PC-3 (cell line): ENCODE measurements at regions not wholly inside any gene's neighbourhood (a gene's known extent, or its start where the extent isn't known, plus 50 kb on each side); places are given as distances from the start of the nearest gene placed in this dataset.
A peak's percentile ranks its signal among the peaks of the same experiment; 100 is the strongest.

ENCODE experiments used
- ATAC-seq: fragments of 200-7000 bp; cut with Tn5 transposase; 2 replicates; pipeline ENCODE4 v1.9.1; 2020; ENCODE audit warnings: mild to moderate bottlenecking, moderate library complexity
- BruUV-seq: library from RNA; stranded (reverse); fragments of 400-500 nt; replicated peaks from 2 replicates; lab custom pipeline; 2021; lab: Mats Ljungman, UMichigan
- CTCF ChIA-PET: fragments of 300-600 bp; sonication (Branson Sonifier 250); formaldehyde crosslinking; loops from one replicate; lab custom pipeline; 2022; ENCODE audit warnings: antibody characterized with exemption; lab: Charles Lee
- POLR2A ChIA-PET: fragments of 300-600 bp; sonication (Branson Sonifier 250); formaldehyde crosslinking; loops from one replicate; lab custom pipeline; 2022; ENCODE audit warnings: antibody characterized with exemption; ENCODE audit not compliant: unreplicated experiment; lab: Charles Lee
- DNase-seq: peaks from one replicate; pipeline ENCODE4 v3.0.0-alpha.2; 2015
- H2AFZ ChIP-seq: fragments of 300-600 bp; sonication (generic); 2 replicates; pipeline ENCODE4 v1.6.0; 2016; ENCODE audit warnings: antibody characterized with exemption, low read length
- H3F3A ChIP-seq: fragments of 300-600 bp; sonication (generic); one replicate; pipeline ENCODE4 v1.6.0; 2017; ENCODE audit warnings: antibody characterized with exemption, low read length, control low read depth, mild to moderate bottlenecking; ENCODE audit not compliant: unreplicated experiment
- H3K27ac ChIP-seq: fragments of 300-600 bp; sonication (generic); 2 replicates; pipeline ENCODE4 v1.5.1; 2016; ENCODE audit warnings: mild to moderate bottlenecking, low read length
- H3K27me3 ChIP-seq: fragments of 300-600 bp; sonication (generic); 2 replicates; pipeline ENCODE4 v1.6.1; 2016; ENCODE audit warnings: low read length, mixed read lengths
- H3K36me3 ChIP-seq: fragments of 300-600 bp; sonication (generic); 2 replicates; pipeline ENCODE4 v1.6.1; 2016; ENCODE audit warnings: low read depth, mixed run types, low read length, mixed read lengths
- H3K4me1 ChIP-seq: fragments of 300-600 bp; sonication (generic); 2 replicates; pipeline ENCODE4 v1.5.1; 2016; ENCODE audit warnings: low read length; ENCODE audit not compliant: insufficient read depth
- H3K4me2 ChIP-seq: fragments of 300-600 bp; sonication (generic); 2 replicates; pipeline ENCODE4 v1.6.0; 2016; ENCODE audit warnings: low read length
- H3K4me3 ChIP-seq: fragments of 300-600 bp; sonication (generic); 2 replicates; pipeline ENCODE4 v1.5.1; 2016; ENCODE audit warnings: mild to moderate bottlenecking, low read length, mixed read lengths
- H3K79me2 ChIP-seq: fragments of 300-600 bp; sonication (generic); 2 replicates; pipeline ENCODE4 v1.6.1; 2017; ENCODE audit warnings: low read length, mixed read lengths
- H3K9ac ChIP-seq: fragments of 300-600 bp; sonication (generic); 2 replicates; pipeline ENCODE4 v1.6.0; 2016; ENCODE audit warnings: mild to moderate bottlenecking, low read length
- H3K9me2 ChIP-seq: fragments of 300-600 bp; sonication (generic); replicated peaks from 2 replicates; pipeline ENCODE4 v1.6.1; 2016; ENCODE audit warnings: mixed run types, low read length, mixed read lengths
- H3K9me3 ChIP-seq: fragments of 300-600 bp; sonication (generic); 2 replicates; pipeline ENCODE4 v1.6.1; 2016; ENCODE audit warnings: low read length, mixed read lengths
- H4K20me1 ChIP-seq: fragments of 300-600 bp; sonication (generic); 2 replicates; pipeline ENCODE4 v1.6.1; 2016; ENCODE audit warnings: low read length, mixed read lengths
- EZH2 ChIP-seq: fragments of 300-600 bp; sonication (generic); IDR thresholded peaks from one replicate; pipeline ENCODE4 v1.6.1; 2017; ENCODE audit warnings: antibody characterized with exemption, mild to moderate bottlenecking, low read length; ENCODE audit not compliant: unreplicated experiment
- EZH2phosphoT487 ChIP-seq: fragments of 300-600 bp; sonication (generic); IDR thresholded peaks from 2 replicates; pipeline ENCODE4 v1.6.1; 2018; ENCODE audit warnings: mild to moderate bottlenecking, antibody characterized with exemption, low read length, borderline replicate concordance
- intact Hi-C: fragments of 100-400 bp; cut with micrococcal nuclease; formaldehyde crosslinking; loops from 2 replicates; pipeline ENCODE4 v1.9.0; 2023
- TF ChIP-seq, protein P1 (sequence below): fragments of 300-600 bp; sonication (generic); conservative IDR thresholded peaks from 2 replicates; pipeline ENCODE4 v1.5.1; 2017; ENCODE audit warnings: antibody characterized with exemption, low read depth, mild to moderate bottlenecking, low read length

DNA sequence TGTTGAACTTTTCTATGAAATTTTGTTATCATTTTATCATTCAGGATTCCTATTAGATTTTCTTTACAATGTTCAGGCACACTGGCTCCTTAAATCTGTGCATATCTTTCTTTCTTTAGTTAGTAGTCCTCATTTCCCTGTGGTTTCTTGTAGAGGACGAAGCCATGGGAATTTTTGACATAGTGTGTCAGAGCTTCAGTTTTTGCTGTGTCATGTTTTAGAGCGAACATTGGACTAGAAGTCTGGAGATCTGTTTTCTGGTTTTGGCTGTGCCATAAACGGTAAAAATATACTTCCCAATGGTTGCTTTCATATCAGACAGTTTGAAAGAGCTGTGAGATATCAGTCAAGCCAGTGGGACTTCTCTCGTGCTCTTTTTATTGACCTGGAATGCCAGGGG lies 105.2 kb downstream of the CHCHD4 start:
- Histone ChIP-seq H3K4me2 (no peak overlapping the region), H3K9me3 (0 out of 2 replicates have a peak, but pooled peaks cover 3% of the 10 kb centered on the region), H3K9ac (no peak overlapping the region), H3K27me3 (no peaks in the 10 kb centered on the region), H3K4me3 (no peak overlapping the region), H3K36me3 (no peaks in the 10 kb centered on the region), H3K27ac (no peak overlapping the region), H4K20me1 (no peaks in the 10 kb centered on the region), H3K79me2 (no peaks in the 10 kb centered on the region), H3F3A (no peaks in the 10 kb centered on the region), H3K9me2 (no peaks in the 10 kb centered on the region), H3K4me1 (peaks cover 4% of the 10 kb centered on the region; the same call in 1 of the 2 replicates), H2AFZ (peak overlapping the region; percentile 28; the same call in 1 of the 2 replicates)
- BruUV-seq, result no TSS peak
- no peak for DNase-seq
- intact Hi-C loops, result no loop called here
- TF ChIP-seq EZH2phosphoT487, result no peak
- TF ChIP-seq EZH2, result no peak
- TF ChIP-seq, protein P1, sequence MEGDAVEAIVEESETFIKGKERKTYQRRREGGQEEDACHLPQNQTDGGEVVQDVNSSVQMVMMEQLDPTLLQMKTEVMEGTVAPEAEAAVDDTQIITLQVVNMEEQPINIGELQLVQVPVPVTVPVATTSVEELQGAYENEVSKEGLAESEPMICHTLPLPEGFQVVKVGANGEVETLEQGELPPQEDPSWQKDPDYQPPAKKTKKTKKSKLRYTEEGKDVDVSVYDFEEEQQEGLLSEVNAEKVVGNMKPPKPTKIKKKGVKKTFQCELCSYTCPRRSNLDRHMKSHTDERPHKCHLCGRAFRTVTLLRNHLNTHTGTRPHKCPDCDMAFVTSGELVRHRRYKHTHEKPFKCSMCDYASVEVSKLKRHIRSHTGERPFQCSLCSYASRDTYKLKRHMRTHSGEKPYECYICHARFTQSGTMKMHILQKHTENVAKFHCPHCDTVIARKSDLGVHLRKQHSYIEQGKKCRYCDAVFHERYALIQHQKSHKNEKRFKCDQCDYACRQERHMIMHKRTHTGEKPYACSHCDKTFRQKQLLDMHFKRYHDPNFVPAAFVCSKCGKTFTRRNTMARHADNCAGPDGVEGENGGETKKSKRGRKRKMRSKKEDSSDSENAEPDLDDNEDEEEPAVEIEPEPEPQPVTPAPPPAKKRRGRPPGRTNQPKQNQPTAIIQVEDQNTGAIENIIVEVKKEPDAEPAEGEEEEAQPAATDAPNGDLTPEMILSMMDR, result no peak
- CTCF ChIA-PET, result no interaction called here
- no peak for ATAC-seq
- POLR2A ChIA-PET, result no interaction called here

- H3K9me3 ChIP-seq, result no peaks in the 10 kb centered on the region
- POLR2A ChIA-PET, result no interaction called here
- BruUV-seq, result no TSS peak
- no peak overlapping the region for H3K4me2 ChIP-seq
- CTCF ChIA-PET, result no interaction called here
- H3K79me2 ChIP-seq, result no peaks in the 10 kb centered on the region
- no peaks in the 10 kb centered on the region for H4K20me1 ChIP-seq
- peaks cover 4% of the 10 kb centered on the region; the same call in 1 of the 2 replicates for H3K4me1 ChIP-seq
- no peak overlapping the region for H3K9ac ChIP-seq
- H3F3A ChIP-seq, result no peaks in the 10 kb centered on the region
- no peak overlapping the region for H3K27ac ChIP-seq
- DNase-seq, result peak; percentile 42
- peak; percentile 22 for ATAC-seq
- H3K4me3 ChIP-seq, result no peak overlapping the region
- peak overlapping the region; percentile 36; the same call in 1 of the 2 replicates for H2AFZ ChIP-seq
- intact Hi-C loops, result no loop called here
- H3K27me3 ChIP-seq, result no peaks in the 10 kb centered on the region
- H3K9me2 ChIP-seq, result no peaks in the 10 kb centered on the region
- TF ChIP-seq, protein P1, result no peak
- no peak for TF ChIP-seq EZH2phosphoT487
- no peak for TF ChIP-seq EZH2
- H3K36me3 ChIP-seq, result no peaks in the 10 kb centered on the region
Measured at GRCh38 chr3:14016900-14017475, 107.7 kb downstream of the CHCHD4 start.

DNA sequence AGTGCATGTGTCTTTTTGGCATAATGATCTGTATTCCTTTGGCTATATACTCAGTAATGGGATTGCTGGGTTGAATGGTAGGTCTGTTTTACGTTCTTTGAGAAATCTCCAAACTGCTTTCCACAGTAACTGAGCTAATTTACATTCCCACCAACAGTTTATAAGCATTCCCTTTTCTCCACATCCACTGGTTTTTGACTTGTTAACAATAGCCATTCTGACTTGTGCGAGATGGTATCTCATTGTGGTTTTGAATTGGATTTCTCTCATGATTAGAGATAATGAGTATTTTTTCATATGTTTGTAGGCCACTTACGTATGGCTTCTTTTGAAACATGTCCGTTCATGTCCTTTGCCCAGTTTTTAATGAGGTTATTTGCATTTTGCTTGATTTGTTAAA lies 117.7 kb downstream of the CHCHD4 start:
- Histone ChIP-seq H3K4me3 (no peak overlapping the region), H4K20me1 (no peaks in the 10 kb centered on the region), H3K36me3 (no peaks in the 10 kb centered on the region), H3F3A (no peaks in the 10 kb centered on the region), H3K9me3 (no peaks in the 10 kb centered on the region), H3K9me2 (no peaks in the 10 kb centered on the region), H3K4me1 (no peaks in the 10 kb centered on the region), H2AFZ (no peak overlapping the region), H3K27me3 (peaks cover 10% of the 10 kb centered on the region; the same call in 1 of the 2 replicates), H3K27ac (no peak overlapping the region), H3K9ac (no peak overlapping the region), H3K79me2 (no peaks in the 10 kb centered on the region), H3K4me2 (no peak overlapping the region)
- TF ChIP-seq EZH2 (no peak), EZH2phosphoT487 (no peak)
- TF ChIP-seq, protein P1, result no peak
- no peak for ATAC-seq
- CTCF ChIA-PET, result no interaction called here
- no TSS peak for BruUV-seq
- no peak for DNase-seq
- POLR2A ChIA-PET, result no interaction called here
- intact Hi-C loops, result no loop called here
